ENCODE measurements at regions not wholly inside any gene's neighbourhood (a gene's known extent, or its start where the extent isn't known, plus 50 kb on each side); places are given as distances from the start of the nearest gene placed in this dataset.
A peak's percentile ranks its signal among the peaks of the same experiment; 100 is the strongest.

GRCh38 chr13:75936791-75937190 is 300.7 kb downstream of the LMO7 start:
- Histone ChIP-seq H3K27me3 (ENCODE audit: control insufficient read depth, insufficient read depth, low read length) (no peaks in the 10 kb centered on the region), H3K27ac (ENCODE audit: insufficient read depth, low read length) (no peak overlapping the region), H3K36me3 (ENCODE audit: control insufficient read depth, insufficient read depth, low read length) (no peaks in the 10 kb centered on the region), H3K9me3 (ENCODE audit: control insufficient read depth, insufficient read depth, low read depth, low read length) (no peaks in the 10 kb centered on the region), H3K79me2 (ENCODE audit: control insufficient read depth, insufficient read depth, low read length) (no peaks in the 10 kb centered on the region), H3K4me3 (replicated peaks in 1 of 4; ENCODE audit: control extremely low read depth in 1 of 4, insufficient read depth in 1 of 4, low read depth in 3 of 4, low read length in 4 of 4) (no peak overlapping the region), H4K20me1 (ENCODE audit: control insufficient read depth, extremely low read depth, insufficient read depth, low read length) (no peaks in the 10 kb centered on the region), H3K9ac (ENCODE audit: insufficient read depth, low read length) (no peak overlapping the region), H2AFZ (ENCODE audit: low read length) (no peak overlapping the region), H3K4me2 (ENCODE audit: extremely low read depth, insufficient read depth, low read length) (no peak overlapping the region), H3K4me1 (ENCODE audit: control insufficient read depth, extremely low read depth, insufficient read depth, low read length) (no peaks in the 10 kb centered on the region)
- DNase-seq (ENCODE audit: low read depth in 2 of 2): no peak
- no peak for TF ChIP-seq EZH2 (IDR thresholded peaks at IDR 0.05; ENCODE audit: low read length, missing control alignments)
- TF ChIP-seq CTCF (conservative IDR thresholded peaks at IDR 0.05 in 1 of 2, IDR thresholded peaks at IDR 0.05 in 1 of 2; ENCODE audit: low read depth in 1 of 2, low read length in 2 of 2): no peak

DNA sequence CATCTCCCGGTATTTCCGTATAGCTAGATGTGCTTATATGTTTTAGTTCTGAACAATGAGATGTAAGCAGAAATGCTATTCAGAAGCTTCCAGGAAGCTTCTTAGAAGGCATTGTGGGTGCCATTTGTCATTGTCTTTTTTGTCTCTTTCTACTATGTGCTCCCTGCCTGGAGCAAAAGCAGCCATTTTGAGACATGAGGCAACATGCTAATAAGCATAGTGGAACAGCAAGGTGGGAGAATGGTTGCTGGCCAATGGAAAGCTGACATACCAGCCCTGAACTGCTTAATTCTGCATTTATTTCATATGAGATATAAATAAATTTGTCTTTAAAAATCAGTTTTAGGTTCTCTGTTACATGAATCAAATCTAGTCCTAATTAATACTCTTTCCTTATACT is 299.7 kb downstream of the LMO7 start:
- H3K4me2 ChIP-seq (ENCODE audit: extremely low read depth, insufficient read depth, low read length): no peak overlapping the region
- H3K9me3 ChIP-seq (ENCODE audit: control insufficient read depth, insufficient read depth, low read depth, low read length): no peaks in the 10 kb centered on the region
- no peak for DNase-seq (ENCODE audit: low read depth in 2 of 2)
- H3K27me3 ChIP-seq (ENCODE audit: control insufficient read depth, insufficient read depth, low read length): no peaks in the 10 kb centered on the region
- no peak overlapping the region for H3K27ac ChIP-seq (ENCODE audit: insufficient read depth, low read length)
- TF ChIP-seq EZH2 (IDR thresholded peaks at IDR 0.05; ENCODE audit: low read length, missing control alignments) (no peak), CTCF (conservative IDR thresholded peaks at IDR 0.05 in 1 of 2, IDR thresholded peaks at IDR 0.05 in 1 of 2; ENCODE audit: low read depth in 1 of 2, low read length in 2 of 2) (no peak)
- H3K79me2 ChIP-seq (ENCODE audit: control insufficient read depth, insufficient read depth, low read length): no peaks in the 10 kb centered on the region
- no peaks in the 10 kb centered on the region for H3K36me3 ChIP-seq (ENCODE audit: control insufficient read depth, insufficient read depth, low read length)
- no peak overlapping the region for H3K9ac ChIP-seq (ENCODE audit: insufficient read depth, low read length)
- no peaks in the 10 kb centered on the region for H3K4me1 ChIP-seq (ENCODE audit: control insufficient read depth, extremely low read depth, insufficient read depth, low read length)
- no peaks in the 10 kb centered on the region for H4K20me1 ChIP-seq (ENCODE audit: control insufficient read depth, extremely low read depth, insufficient read depth, low read length)
- H2AFZ ChIP-seq (ENCODE audit: low read length): no peak overlapping the region
- no peak overlapping the region for H3K4me3 ChIP-seq (replicated peaks in 1 of 4; ENCODE audit: control extremely low read depth in 1 of 4, insufficient read depth in 1 of 4, low read depth in 3 of 4, low read length in 4 of 4)

GRCh38 chr13:75934889-75935288 is 298.8 kb downstream of the LMO7 start:
- H4K20me1 ChIP-seq (ENCODE audit: control insufficient read depth, extremely low read depth, insufficient read depth, low read length): no peaks in the 10 kb centered on the region
- no peak overlapping the region for H3K9ac ChIP-seq (ENCODE audit: insufficient read depth, low read length)
- peak; percentile 9 to 65 for DNase-seq (ENCODE audit: low read depth in 2 of 2)
- H3K4me2 ChIP-seq (ENCODE audit: extremely low read depth, insufficient read depth, low read length): no peak overlapping the region
- no peaks in the 10 kb centered on the region for H3K36me3 ChIP-seq (ENCODE audit: control insufficient read depth, insufficient read depth, low read length)
- no peaks in the 10 kb centered on the region for H3K9me3 ChIP-seq (ENCODE audit: control insufficient read depth, insufficient read depth, low read depth, low read length)
- H3K79me2 ChIP-seq (ENCODE audit: control insufficient read depth, insufficient read depth, low read length): no peaks in the 10 kb centered on the region
- no peak for TF ChIP-seq CTCF (conservative IDR thresholded peaks at IDR 0.05 in 1 of 2, IDR thresholded peaks at IDR 0.05 in 1 of 2; ENCODE audit: low read depth in 1 of 2, low read length in 2 of 2)
- no peak for TF ChIP-seq EZH2 (IDR thresholded peaks at IDR 0.05; ENCODE audit: low read length, missing control alignments)
- H3K4me3 ChIP-seq (replicated peaks in 1 of 4; ENCODE audit: control extremely low read depth in 1 of 4, insufficient read depth in 1 of 4, low read depth in 3 of 4, low read length in 4 of 4): no peak overlapping the region
- H2AFZ ChIP-seq (ENCODE audit: low read length): no peak overlapping the region
- H3K27me3 ChIP-seq (ENCODE audit: control insufficient read depth, insufficient read depth, low read length): no peaks in the 10 kb centered on the region
- H3K27ac ChIP-seq (ENCODE audit: insufficient read depth, low read length): no peak overlapping the region
- no peaks in the 10 kb centered on the region for H3K4me1 ChIP-seq (ENCODE audit: control insufficient read depth, extremely low read depth, insufficient read depth, low read length)

Measured in fibroblast of lung (primary cell).